Mesenchymal stem cell (in vitro differentiated cells and primary cell): ENCODE measurements at regions not wholly inside any gene's neighbourhood (a gene's known extent, or its start where the extent isn't known, plus 50 kb on each side); places are given as distances from the start of the nearest gene placed in this dataset.

ENCODE experiments used
- DNase-seq: peaks from one replicate; pipeline ENCODE4 v3.0.0-alpha.2; 2013
- H2AFZ ChIP-seq: one replicate; pipeline ENCODE4 v1.6.1; 2013; ENCODE audit warnings: low read depth, mild to moderate bottlenecking, control low read depth, inconsistent platforms, low read length, moderate library complexity
- H2AK5ac ChIP-seq: 2 replicates; pipeline ENCODE4 v1.6.1; 2013; ENCODE audit warnings: low read length, moderate library complexity, mild to moderate bottlenecking, inconsistent platforms; ENCODE audit not compliant: severe bottlenecking
- H2BK120ac ChIP-seq: one replicate; pipeline ENCODE4 v1.6.1; 2013; ENCODE audit warnings: low read depth, mild to moderate bottlenecking, inconsistent platforms, low read length, moderate library complexity
- H2BK12ac ChIP-seq, 2 experiments: one replicate each; pipeline ENCODE4 v1.6.1; 2013; ENCODE audit warnings: inconsistent platforms in 2 of 2, low read length in 2 of 2, mild to moderate bottlenecking in 2 of 2, moderate library complexity in 2 of 2, control low read depth in 1 of 2
- H2BK15ac ChIP-seq: one replicate; pipeline ENCODE4 v1.6.1; 2013; ENCODE audit warnings: mild to moderate bottlenecking, low read depth, inconsistent platforms; ENCODE audit not compliant: poor library complexity, severe bottlenecking
- H2BK5ac ChIP-seq: 2 replicates; pipeline ENCODE4 v1.6.1; 2013; ENCODE audit warnings: low read depth, mild to moderate bottlenecking, low read length, control low read depth, inconsistent platforms; ENCODE audit not compliant: poor library complexity, severe bottlenecking
- H3K14ac ChIP-seq, 2 experiments: one replicate each; pipeline ENCODE4 v1.6.1; 2013; ENCODE audit warnings: inconsistent platforms in 2 of 2, low read length in 2 of 2, control low read depth in 1 of 2, mild to moderate bottlenecking in 1 of 2, moderate library complexity in 1 of 2
- H3K18ac ChIP-seq, 2 experiments: one replicate each; pipeline ENCODE4 v1.6.1; 2013; ENCODE audit warnings: inconsistent platforms in 2 of 2, low read length in 2 of 2, control low read depth in 1 of 2, low read depth in 1 of 2, mild to moderate bottlenecking in 1 of 2
- H3K23ac ChIP-seq, 2 experiments: one replicate each; pipeline ENCODE4 v1.6.1; 2013; ENCODE audit warnings: inconsistent platforms in 2 of 2, low read length in 2 of 2, mild to moderate bottlenecking in 2 of 2, moderate library complexity in 2 of 2, control low read depth in 1 of 2
- H3K27ac ChIP-seq: 2 replicates; pipeline ENCODE4 v1.5.1; 2013; ENCODE audit warnings: mild to moderate bottlenecking, moderate library complexity, low read length, control low read depth, inconsistent platforms; ENCODE audit not compliant: poor library complexity, severe bottlenecking
- H3K27me3 ChIP-seq, 2 experiments: 2 replicates each; pipeline versions ENCODE4 v1.6.1 to v1.7.0; 2013; ENCODE audit warnings: low read length in 2 of 2, mild to moderate bottlenecking in 2 of 2, moderate library complexity in 2 of 2, control low read depth in 1 of 2, inconsistent platforms in 1 of 2; ENCODE audit not compliant: control insufficient read depth in 1 of 2, insufficient read depth in 1 of 2
- H3K36me3 ChIP-seq, 2 experiments: 2 replicates each; pipeline versions ENCODE4 v1.6.1 to v1.7.0; 2013; ENCODE audit warnings: low read length in 2 of 2, control low read depth in 1 of 2, inconsistent platforms in 1 of 2, low read depth in 1 of 2, mild to moderate bottlenecking in 1 of 2; ENCODE audit not compliant: insufficient read depth in 2 of 2, control insufficient read depth in 1 of 2
- H3K4ac ChIP-seq, 2 experiments: one replicate each; pipeline ENCODE4 v1.6.1; 2013; ENCODE audit warnings: inconsistent platforms in 2 of 2, low read length in 2 of 2, mild to moderate bottlenecking in 2 of 2, moderate library complexity in 2 of 2, control low read depth in 1 of 2, low read depth in 1 of 2
- H3K4me1 ChIP-seq: 2 replicates; pipeline ENCODE4 v1.6.1; 2013; ENCODE audit warnings: low read depth, low read length, control low read depth; ENCODE audit not compliant: control insufficient read depth, insufficient read depth
- H3K4me2 ChIP-seq: 2 replicates; pipeline ENCODE4 v1.6.1; 2013; ENCODE audit warnings: low read length, mild to moderate bottlenecking, inconsistent platforms; ENCODE audit not compliant: poor library complexity, severe bottlenecking
- H3K4me3 ChIP-seq, 2 experiments: 2 replicates each; pipeline versions ENCODE4 v1.5.1 to v1.7.0; 2013; ENCODE audit warnings: low read length in 2 of 2, mild to moderate bottlenecking in 2 of 2, control low read depth in 1 of 2, low read depth in 1 of 2; ENCODE audit not compliant: insufficient read depth in 1 of 2
- H3K79me1 ChIP-seq: replicated peaks from 2 replicates; pipeline ENCODE4 v1.6.1; 2013; ENCODE audit warnings: mild to moderate bottlenecking, control low read depth, low read length, inconsistent platforms; ENCODE audit not compliant: poor library complexity, severe bottlenecking
- H3K9ac ChIP-seq: 2 replicates; pipeline ENCODE4 v1.7.0; 2013; ENCODE audit warnings: mild to moderate bottlenecking, low read length, moderate library complexity
- H3K9me3 ChIP-seq: 2 replicates; pipeline ENCODE4 v1.7.0; 2013; ENCODE audit warnings: mild to moderate bottlenecking, low read length; ENCODE audit not compliant: control insufficient read depth
- H4K8ac ChIP-seq: one replicate; pipeline ENCODE4 v1.6.1; 2013; ENCODE audit warnings: inconsistent platforms, mild to moderate bottlenecking, low read length, moderate library complexity
- H4K91ac ChIP-seq: one replicate; pipeline ENCODE4 v1.6.1; 2013; ENCODE audit warnings: mild to moderate bottlenecking, low read length, inconsistent platforms
- WGBS: methylation state at CpG from one replicate; pipeline ENCODE4 v1.1.7; 2013; ENCODE audit warnings: mixed read lengths; 5-methylcytosine and 5-hydroxymethylcytosine counted together

GRCh38 chr4:29043411-29043810 is 1676.8 kb upstream of the PCDH7 start:
- no peak overlapping the region for H3K4ac ChIP-seq
- no peak overlapping the region for H4K91ac ChIP-seq
- no peak for DNase-seq
- H3K4me1 ChIP-seq = peaks cover 4% of the 10 kb centered on the region
- WGBS = 90% methylated on average over 2 of the region's 5 CpGs
- no peaks in the 10 kb centered on the region for H3K27me3 ChIP-seq
- no peak overlapping the region for H2BK5ac ChIP-seq
- H4K8ac ChIP-seq = no peak overlapping the region
- H2BK12ac ChIP-seq = no peak overlapping the region
- H3K36me3 ChIP-seq = no peaks in the 10 kb centered on the region
- no peak overlapping the region for H3K27ac ChIP-seq
- no peak overlapping the region for H3K4me3 ChIP-seq
- no peaks in the 10 kb centered on the region for H3K79me1 ChIP-seq
- no peak overlapping the region for H3K4me2 ChIP-seq
- H2BK15ac ChIP-seq = no peak overlapping the region
- no peak overlapping the region for H2AK5ac ChIP-seq
- H2AFZ ChIP-seq = no peak overlapping the region
- H3K23ac ChIP-seq = no peak overlapping the region
- H2BK120ac ChIP-seq = no peak overlapping the region
- no peaks in the 10 kb centered on the region for H3K9me3 ChIP-seq
- H3K9ac ChIP-seq = no peak overlapping the region
- H3K14ac ChIP-seq = no peak overlapping the region
- H3K18ac ChIP-seq = no peak overlapping the region

GRCh38 chr4:29046186-29046585 is 1674.0 kb upstream of the PCDH7 start:
- Histone ChIP-seq H3K36me3 (no peaks in the 10 kb centered on the region), H3K18ac (no peak overlapping the region), H3K27ac (peak overlapping the region; percentile 31), H2AFZ (no peak overlapping the region), H2BK120ac (no peak overlapping the region), H4K91ac (no peak overlapping the region), H3K9ac (no peak overlapping the region), H4K8ac (no peak overlapping the region), H3K4me2 (no peak overlapping the region), H3K4me3 (no peak overlapping the region), H2BK12ac (no peak overlapping the region), H3K23ac (no peak overlapping the region), H3K27me3 (no peaks in the 10 kb centered on the region), H3K79me1 (no peaks in the 10 kb centered on the region), H3K4ac (no peak overlapping the region), H2AK5ac (no peak overlapping the region), H2BK15ac (no peak overlapping the region), H3K14ac (no peak overlapping the region), H2BK5ac (no peak overlapping the region), H3K4me1 (peaks cover 4% of the 10 kb centered on the region), H3K9me3 (no peaks in the 10 kb centered on the region)
- 17% methylated on average over 1 of the region's 2 CpGs for WGBS
- peak; percentile 82 for DNase-seq

GRCh38 chr4:29046781-29047180 is 1673.4 kb upstream of the PCDH7 start:
- H2BK15ac ChIP-seq = no peak overlapping the region

GRCh38 chr4:29047341-29048041 is 1672.7 kb upstream of the PCDH7 start:
- peak overlapping the region; percentile 42 for H2BK120ac ChIP-seq
- H2AK5ac ChIP-seq = no peak overlapping the region
- H3K14ac ChIP-seq = peak overlapping the region in 1 of 2 experiments; percentile 75
- H3K27ac ChIP-seq = no peak overlapping the region
- no peak overlapping the region for H3K4me2 ChIP-seq
- H2BK5ac ChIP-seq = no peak overlapping the region
- no peaks in the 10 kb centered on the region for H3K79me1 ChIP-seq
- H2BK15ac ChIP-seq = no peak overlapping the region
- no peak overlapping the region for H3K23ac ChIP-seq
- H3K4ac ChIP-seq = peak overlapping the region; percentile 79 to 80
- H4K91ac ChIP-seq = peak overlapping the region; percentile 96
- H2BK12ac ChIP-seq = peak overlapping the region; percentile 28 to 97
- H2AFZ ChIP-seq = no peak overlapping the region
- no peaks in the 10 kb centered on the region for H3K27me3 ChIP-seq
- H3K9ac ChIP-seq = no peak overlapping the region
- H3K4me1 ChIP-seq = peaks cover 4% of the 10 kb centered on the region
- H3K36me3 ChIP-seq = no peaks in the 10 kb centered on the region
- H3K4me3 ChIP-seq = no peak overlapping the region
- peak overlapping the region; percentile 76 for H4K8ac ChIP-seq
- H3K9me3 ChIP-seq = no peaks in the 10 kb centered on the region
- DNase-seq = no peak
- peak overlapping the region; percentile 77 to 90 for H3K18ac ChIP-seq
- 97% methylated on average over 26 of the region's 28 CpGs for WGBS

More at GRCh38 chr4:29046781-29047180, 1673.4 kb upstream of the PCDH7 start:
- no peak overlapping the region for H3K18ac ChIP-seq
- no peak overlapping the region for H3K27ac ChIP-seq
- H3K9ac ChIP-seq = no peak overlapping the region
- no peak overlapping the region for H4K8ac ChIP-seq
- H3K4me3 ChIP-seq = no peak overlapping the region
- no peaks in the 10 kb centered on the region for H3K79me1 ChIP-seq
- peak overlapping the region in 1 of 2 experiments; percentile 28 for H2BK12ac ChIP-seq
- 37% methylated on average over 2 of the region's 2 CpGs for WGBS
- H3K4me2 ChIP-seq = no peak overlapping the region
- no peaks in the 10 kb centered on the region for H3K27me3 ChIP-seq
- H3K9me3 ChIP-seq = no peaks in the 10 kb centered on the region
- peak overlapping the region in 1 of 2 experiments; percentile 80 for H3K4ac ChIP-seq
- H2AFZ ChIP-seq = no peak overlapping the region
- H2AK5ac ChIP-seq = no peak overlapping the region
- H2BK120ac ChIP-seq = no peak overlapping the region
- no peak overlapping the region for H3K14ac ChIP-seq
- H4K91ac ChIP-seq = no peak overlapping the region
- H3K23ac ChIP-seq = no peak overlapping the region
- H2BK5ac ChIP-seq = no peak overlapping the region
- peaks cover 4% of the 10 kb centered on the region for H3K4me1 ChIP-seq
- no peaks in the 10 kb centered on the region for H3K36me3 ChIP-seq
- peak; percentile 86 for DNase-seq
